ENCODE measurements at regions not wholly inside any gene's neighbourhood (a gene's known extent, or its start where the extent isn't known, plus 50 kb on each side); places are given as distances from the start of the nearest gene placed in this dataset.

- ChIA-PET CTCF (interaction anchor here (1.3 to 2.3 kb wide), 2 partner anchors 8 to 38 kb away, joined by 3 to 7 read pairs; no protein-coding TSS in a partner anchor), POLR2A (no interaction called here)
- TF ChIP-seq CTCF (IDR thresholded peaks at IDR 0.05; ENCODE audit: control extremely low read depth, extremely low read depth, low read depth, missing control alignments): no peak
- no peak for DNase-seq (ENCODE audit: extremely low spot score)
Observed at GRCh38 chr16:72362973-72363372, 191.0 kb upstream of the PMFBP1 start.

- POLR2A ChIA-PET: no interaction called here
- TF ChIP-seq CTCF (IDR thresholded peaks at IDR 0.05; ENCODE audit: control extremely low read depth, extremely low read depth, low read depth, missing control alignments): no peak
- no peak for DNase-seq (ENCODE audit: extremely low spot score)
- CTCF ChIA-PET: interaction anchor here (1.3 to 2.3 kb wide), 2 partner anchors 9 to 38 kb away, joined by 3 to 7 read pairs; no protein-coding TSS in a partner anchor
Observed at GRCh38 chr16:72362476-72362875, 190.5 kb upstream of the PMFBP1 start.

- CTCF ChIA-PET: interaction anchor here (0.7 to 2.0 kb wide), 4 partner anchors 9 to 42 kb away, joined by 3 to 6 read pairs (median 4); no protein-coding TSS in a partner anchor
- POLR2A ChIA-PET: no interaction called here
- no peak for DNase-seq (ENCODE audit: extremely low spot score)
- no peak for TF ChIP-seq CTCF (IDR thresholded peaks at IDR 0.05; ENCODE audit: control extremely low read depth, extremely low read depth, low read depth, missing control alignments)
Observed at GRCh38 chr16:72357910-72358309, 186.0 kb upstream of the PMFBP1 start.

- POLR2A ChIA-PET: no interaction called here
- TF ChIP-seq CTCF (IDR thresholded peaks at IDR 0.05; ENCODE audit: control extremely low read depth, extremely low read depth, low read depth, missing control alignments): no peak
- CTCF ChIA-PET: no interaction called here
- no peak for DNase-seq (ENCODE audit: extremely low spot score)
Observed at GRCh38 chr16:72355561-72355960, 183.6 kb upstream of the PMFBP1 start.

GRCh38 chr16:72349719-72350118, 177.8 kb upstream of the PMFBP1 start:
- DNase-seq (ENCODE audit: extremely low spot score): no peak
- POLR2A ChIA-PET: no interaction called here

GRCh38 chr16:72332926-72333325, 161.0 kb upstream of the PMFBP1 start:
- ChIA-PET CTCF (no interaction called here), POLR2A (no interaction called here)
- no peak for TF ChIP-seq CTCF (IDR thresholded peaks at IDR 0.05; ENCODE audit: control extremely low read depth, extremely low read depth, low read depth, missing control alignments)
- DNase-seq (ENCODE audit: extremely low spot score): no peak

More at GRCh38 chr16:72349719-72350118, 177.8 kb upstream of the PMFBP1 start:
- CTCF ChIA-PET: no interaction called here
- no peak for TF ChIP-seq CTCF (IDR thresholded peaks at IDR 0.05; ENCODE audit: control extremely low read depth, extremely low read depth, low read depth, missing control alignments)

- CTCF ChIA-PET: interaction anchor here (1.0 kb wide), 1 partner anchor 200 kb away, joined by 3 read pairs; no protein-coding TSS in a partner anchor
- POLR2A ChIA-PET: no interaction called here
- no peak for DNase-seq (ENCODE audit: extremely low spot score)
- TF ChIP-seq CTCF (IDR thresholded peaks at IDR 0.05; ENCODE audit: control extremely low read depth, extremely low read depth, low read depth, missing control alignments): no peak
Observed at GRCh38 chr16:72324578-72324977, 152.6 kb upstream of the PMFBP1 start.
